RWPE2 (cell line): ENCODE measurements at regions not wholly inside any gene's neighbourhood (a gene's known extent, or its start where the extent isn't known, plus 50 kb on each side); places are given as distances from the start of the nearest gene placed in this dataset.

Source experiments
- ATAC-seq: fragments of 200-7000 bp; cut with Tn5 transposase; 3 replicates; pipeline ENCODE4 v1.9.1; 2021; ENCODE audit warnings: low read depth
- DNase-seq: peaks from one replicate; pipeline ENCODE4 v3.0.0-alpha.2; 2020; ENCODE audit warnings: low spot score
- H3K27ac ChIP-seq: fragments of 450-650 bp; 2 replicates; pipeline ENCODE4 v1.5.1; 2017; ENCODE audit warnings: mild to moderate bottlenecking; ENCODE audit not compliant: poor library complexity, severe bottlenecking
- H3K27me3 ChIP-seq: fragments of 250-450 bp; sonication (Bioruptor Pico); 2 replicates; pipeline ENCODE4 v1.5.1; 2021; ENCODE audit warnings: mild to moderate bottlenecking, moderate library complexity; ENCODE audit not compliant: insufficient read depth, poor library complexity, severe bottlenecking
- H3K36me3 ChIP-seq: fragments of 250-450 bp; sonication (Bioruptor Pico); 2 replicates; pipeline ENCODE4 v1.5.1; 2020; ENCODE audit warnings: low read depth, mild to moderate bottlenecking, moderate library complexity
- H3K4me1 ChIP-seq: fragments of 250-450 bp; sonication (Bioruptor Pico); 2 replicates; pipeline ENCODE4 v1.5.1; 2021; ENCODE audit warnings: mild to moderate bottlenecking, moderate library complexity; ENCODE audit not compliant: insufficient read depth, poor library complexity, severe bottlenecking
- H3K4me3 ChIP-seq: fragments of 250-450 bp; sonication (Bioruptor Pico); 2 replicates; pipeline ENCODE4 v1.5.1; 2021; ENCODE audit warnings: mild to moderate bottlenecking, moderate library complexity; ENCODE audit not compliant: severe bottlenecking
- H3K9me3 ChIP-seq: fragments of 250-450 bp; sonication (Bioruptor Pico); 2 replicates; pipeline ENCODE4 v1.5.1; 2021; ENCODE audit warnings: mild to moderate bottlenecking, moderate library complexity; ENCODE audit not compliant: severe bottlenecking
- TF ChIP-seq, protein P1 (sequence below): fragments of 450-650 bp; IDR thresholded peaks from one replicate; pipeline ENCODE4 v1.5.1; 2017; ENCODE audit warnings: mild to moderate bottlenecking, moderate library complexity; ENCODE audit not compliant: poor library complexity, severe bottlenecking

DNA sequence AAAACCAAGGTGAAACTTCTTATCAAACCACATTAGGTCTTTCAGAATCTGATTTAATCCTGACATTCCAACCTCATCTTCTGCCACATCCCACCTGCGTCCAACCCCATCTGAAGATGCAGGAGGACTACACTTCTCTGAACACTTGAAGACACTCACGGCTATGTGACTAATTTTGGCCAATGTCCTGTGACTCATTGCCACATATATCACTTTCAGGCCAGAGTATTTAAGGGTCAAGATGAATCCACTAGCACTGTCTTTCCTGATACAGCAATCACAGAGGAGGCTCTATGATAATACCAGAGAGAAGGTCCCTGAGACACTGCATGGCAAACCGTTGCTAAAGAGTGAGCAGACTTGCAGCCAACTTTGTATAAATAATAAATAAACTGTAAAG lies 323.4 kb downstream of the NR2F1-AS1 start:
- H3K4me3 ChIP-seq, result no peak overlapping the region
- H3K27me3 ChIP-seq, result no peaks in the 10 kb centered on the region
- no peaks in the 10 kb centered on the region for H3K36me3 ChIP-seq
- no peak; the same call in 2 of the 3 replicates for ATAC-seq
- H3K4me1 ChIP-seq, result peaks cover 8% of the 10 kb centered on the region
- TF ChIP-seq, protein P1, sequence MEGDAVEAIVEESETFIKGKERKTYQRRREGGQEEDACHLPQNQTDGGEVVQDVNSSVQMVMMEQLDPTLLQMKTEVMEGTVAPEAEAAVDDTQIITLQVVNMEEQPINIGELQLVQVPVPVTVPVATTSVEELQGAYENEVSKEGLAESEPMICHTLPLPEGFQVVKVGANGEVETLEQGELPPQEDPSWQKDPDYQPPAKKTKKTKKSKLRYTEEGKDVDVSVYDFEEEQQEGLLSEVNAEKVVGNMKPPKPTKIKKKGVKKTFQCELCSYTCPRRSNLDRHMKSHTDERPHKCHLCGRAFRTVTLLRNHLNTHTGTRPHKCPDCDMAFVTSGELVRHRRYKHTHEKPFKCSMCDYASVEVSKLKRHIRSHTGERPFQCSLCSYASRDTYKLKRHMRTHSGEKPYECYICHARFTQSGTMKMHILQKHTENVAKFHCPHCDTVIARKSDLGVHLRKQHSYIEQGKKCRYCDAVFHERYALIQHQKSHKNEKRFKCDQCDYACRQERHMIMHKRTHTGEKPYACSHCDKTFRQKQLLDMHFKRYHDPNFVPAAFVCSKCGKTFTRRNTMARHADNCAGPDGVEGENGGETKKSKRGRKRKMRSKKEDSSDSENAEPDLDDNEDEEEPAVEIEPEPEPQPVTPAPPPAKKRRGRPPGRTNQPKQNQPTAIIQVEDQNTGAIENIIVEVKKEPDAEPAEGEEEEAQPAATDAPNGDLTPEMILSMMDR, result no peak
- no peak for DNase-seq
- H3K27ac ChIP-seq, result no peak overlapping the region
- no peaks in the 10 kb centered on the region for H3K9me3 ChIP-seq

- Histone ChIP-seq H3K4me1 (peaks cover 19% of the 10 kb centered on the region), H3K9me3 (no peaks in the 10 kb centered on the region), H3K27ac (no peak overlapping the region), H3K4me3 (no peak overlapping the region), H3K27me3 (no peaks in the 10 kb centered on the region), H3K36me3 (no peaks in the 10 kb centered on the region)
- DNase-seq (no peak), ATAC-seq (no peak)
- TF ChIP-seq, protein P1, result no peak
These were observed 325.2 kb downstream of the NR2F1-AS1 start for GRCh38 chr5:93255796-93256195.

DNA sequence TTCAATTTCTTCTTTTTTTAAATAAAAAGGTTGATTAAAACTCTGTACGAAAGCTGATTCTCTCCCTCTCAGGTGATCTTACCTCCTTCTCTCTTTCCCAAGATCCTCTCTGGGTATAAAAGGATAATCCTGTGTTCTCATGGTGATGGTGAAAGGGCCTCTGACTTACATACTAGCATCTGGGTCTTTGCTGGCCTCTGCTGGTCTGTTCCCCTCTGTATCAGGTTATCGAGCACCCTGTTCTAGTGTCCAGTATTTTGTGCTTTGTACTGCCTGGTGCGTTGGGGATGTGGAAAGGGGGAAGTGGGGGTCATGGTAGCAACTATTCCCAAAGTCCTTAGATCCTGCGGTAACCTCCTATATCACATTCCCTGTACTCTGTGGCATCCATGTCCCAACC lies 328.9 kb downstream of the NR2F1-AS1 start:
- Histone ChIP-seq H3K27ac (no peak overlapping the region), H3K27me3 (no peaks in the 10 kb centered on the region), H3K9me3 (no peaks in the 10 kb centered on the region), H3K36me3 (no peaks in the 10 kb centered on the region), H3K4me3 (no peak overlapping the region), H3K4me1 (peaks cover 36% of the 10 kb centered on the region)
- no peak for DNase-seq
- ATAC-seq, result no peak
- TF ChIP-seq, protein P1, result no peak

DNA sequence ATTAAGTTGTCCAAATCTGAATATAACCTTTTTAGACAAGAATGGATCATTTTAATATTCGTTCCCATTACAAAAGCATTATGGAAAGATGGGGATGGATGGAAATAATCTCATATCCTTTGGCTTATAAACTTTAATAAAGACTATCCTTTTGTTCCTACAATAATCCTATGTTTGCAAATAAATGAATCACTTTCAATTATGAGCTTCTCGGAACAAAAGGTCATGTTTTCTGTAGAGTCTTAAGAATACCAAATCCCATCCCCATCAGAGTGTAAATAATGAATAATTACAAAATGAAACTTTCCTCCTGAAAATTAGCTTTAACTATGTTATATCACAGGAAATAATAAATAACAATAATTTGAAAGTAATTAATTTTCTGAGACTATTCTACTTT lies 329.7 kb downstream of the NR2F1-AS1 start:
- Histone ChIP-seq H3K27me3 (no peaks in the 10 kb centered on the region), H3K27ac (no peak overlapping the region), H3K4me1 (peaks cover 36% of the 10 kb centered on the region), H3K4me3 (no peak overlapping the region), H3K9me3 (no peaks in the 10 kb centered on the region), H3K36me3 (no peaks in the 10 kb centered on the region)
- TF ChIP-seq, protein P1, result no peak
- ATAC-seq (no peak), DNase-seq (no peak)

- no peak overlapping the region for H3K27ac ChIP-seq
- H3K27me3 ChIP-seq, result no peaks in the 10 kb centered on the region
- peaks cover 36% of the 10 kb centered on the region for H3K4me1 ChIP-seq
- TF ChIP-seq, protein P1, result no peak
- ATAC-seq (no peak), DNase-seq (no peak)
- no peaks in the 10 kb centered on the region for H3K36me3 ChIP-seq
- H3K9me3 ChIP-seq, result no peaks in the 10 kb centered on the region
- H3K4me3 ChIP-seq, result no peak overlapping the region
These were observed 330.6 kb downstream of the NR2F1-AS1 start for GRCh38 chr5:93250424-93250823.
